Osteocyte (in vitro differentiated cells): ENCODE measurements at regions not wholly inside any gene's neighbourhood (a gene's known extent, or its start where the extent isn't known, plus 50 kb on each side); places are given as distances from the start of the nearest gene placed in this dataset.

Experiments used
- DNase-seq: peaks from one replicate; pipeline ENCODE4 v3.0.0; 2021; ENCODE audit warnings: mixed read lengths; ENCODE audit not compliant: unreplicated experiment; ENCODE audit errors: extremely low spot score
- H3K27ac Mint-ChIP-seq: one replicate; pipeline ENCODE4 v1.8.0; 2021; ENCODE audit warnings: mild to moderate bottlenecking, mixed read lengths; ENCODE audit not compliant: unreplicated experiment
- H3K27me3 Mint-ChIP-seq: one replicate; pipeline ENCODE4 v1.8.0; 2021; ENCODE audit warnings: mixed read lengths; ENCODE audit not compliant: unreplicated experiment
- H3K36me3 Mint-ChIP-seq: one replicate; pipeline ENCODE4 v1.8.0; 2021; ENCODE audit warnings: mixed read lengths; ENCODE audit not compliant: unreplicated experiment
- H3K4me1 Mint-ChIP-seq: one replicate; pipeline ENCODE4 v1.8.0; 2021; ENCODE audit warnings: mixed read lengths; ENCODE audit not compliant: unreplicated experiment
- H3K4me3 Mint-ChIP-seq: one replicate; pipeline ENCODE4 v1.8.0; 2021; ENCODE audit warnings: mild to moderate bottlenecking, moderate library complexity, mixed read lengths; ENCODE audit not compliant: unreplicated experiment
- H3K9me3 Mint-ChIP-seq: one replicate; pipeline ENCODE4 v1.8.0; 2021; ENCODE audit warnings: mixed read lengths; ENCODE audit not compliant: unreplicated experiment
- TF ChIP-seq, protein P1 (sequence below): fragments of 200-600 bp; sonication (generic); IDR thresholded peaks from 2 replicates; pipeline ENCODE4 v1.5.0; 2021; ENCODE audit warnings: antibody characterized with exemption, mild to moderate bottlenecking, moderate library complexity

DNA sequence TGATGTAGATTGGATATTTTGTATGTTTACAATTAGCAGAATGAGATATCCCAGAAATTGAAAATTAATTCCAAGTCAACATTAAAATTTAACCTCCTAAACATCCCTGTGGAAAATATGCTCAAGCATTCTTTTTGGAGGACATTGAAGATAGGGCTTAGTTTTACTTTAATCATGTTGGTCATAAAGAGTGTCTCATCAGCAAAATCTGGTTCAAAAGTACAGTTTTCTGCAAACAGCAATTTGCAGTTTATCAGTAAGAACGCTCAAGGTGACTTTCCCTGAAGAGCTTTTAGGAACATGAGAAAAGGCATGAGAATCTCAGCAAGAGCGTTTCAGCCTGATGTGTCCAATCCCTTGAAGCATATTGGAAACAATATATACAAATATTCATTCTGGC, 889.8 kb downstream of the CENPC start:
- Mint-ChIP-seq H3K36me3 (no peaks in the 10 kb centered on the region), H3K4me3 (no peak overlapping the region), H3K4me1 (peaks cover 25% of the 10 kb centered on the region), H3K27ac (peak overlapping the region; percentile 23), H3K27me3 (no peaks in the 10 kb centered on the region), H3K9me3 (peaks cover 5% of the 10 kb centered on the region)
- DNase-seq, result no peak
- TF ChIP-seq, protein P1, sequence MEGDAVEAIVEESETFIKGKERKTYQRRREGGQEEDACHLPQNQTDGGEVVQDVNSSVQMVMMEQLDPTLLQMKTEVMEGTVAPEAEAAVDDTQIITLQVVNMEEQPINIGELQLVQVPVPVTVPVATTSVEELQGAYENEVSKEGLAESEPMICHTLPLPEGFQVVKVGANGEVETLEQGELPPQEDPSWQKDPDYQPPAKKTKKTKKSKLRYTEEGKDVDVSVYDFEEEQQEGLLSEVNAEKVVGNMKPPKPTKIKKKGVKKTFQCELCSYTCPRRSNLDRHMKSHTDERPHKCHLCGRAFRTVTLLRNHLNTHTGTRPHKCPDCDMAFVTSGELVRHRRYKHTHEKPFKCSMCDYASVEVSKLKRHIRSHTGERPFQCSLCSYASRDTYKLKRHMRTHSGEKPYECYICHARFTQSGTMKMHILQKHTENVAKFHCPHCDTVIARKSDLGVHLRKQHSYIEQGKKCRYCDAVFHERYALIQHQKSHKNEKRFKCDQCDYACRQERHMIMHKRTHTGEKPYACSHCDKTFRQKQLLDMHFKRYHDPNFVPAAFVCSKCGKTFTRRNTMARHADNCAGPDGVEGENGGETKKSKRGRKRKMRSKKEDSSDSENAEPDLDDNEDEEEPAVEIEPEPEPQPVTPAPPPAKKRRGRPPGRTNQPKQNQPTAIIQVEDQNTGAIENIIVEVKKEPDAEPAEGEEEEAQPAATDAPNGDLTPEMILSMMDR, result no peak

- Mint-ChIP-seq H3K27me3 (no peaks in the 10 kb centered on the region), H3K9me3 (peaks cover 4% of the 10 kb centered on the region), H3K36me3 (peaks cover 4% of the 10 kb centered on the region), H3K4me3 (peak overlapping the region; percentile 14), H3K4me1 (peaks cover 36% of the 10 kb centered on the region), H3K27ac (peak overlapping the region; percentile 83)
- DNase-seq, result no peak
- TF ChIP-seq, protein P1, result no peak
Measured at GRCh38 chr4:66653937-66654336, 891.4 kb downstream of the CENPC start.

DNA sequence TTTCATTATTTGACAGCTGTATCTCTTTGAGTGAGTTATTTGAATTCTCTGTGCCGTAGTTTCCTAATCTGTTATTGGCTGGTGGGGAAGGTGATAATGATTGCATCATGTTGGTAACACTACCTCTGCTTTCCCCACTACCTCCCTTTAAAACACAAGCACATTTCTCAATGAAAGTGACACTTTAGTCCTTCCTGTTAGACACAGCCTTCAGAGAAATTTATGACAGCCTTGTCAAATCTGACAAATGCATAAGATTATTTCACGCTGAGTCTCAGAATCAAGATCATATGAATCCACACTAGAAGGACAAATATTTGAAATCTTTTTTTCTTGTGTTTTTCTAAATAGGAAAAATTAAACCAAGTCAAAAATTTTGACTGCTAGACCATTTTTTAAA, 896.1 kb downstream of the CENPC start:
- Mint-ChIP-seq H3K9me3 (peaks cover 3% of the 10 kb centered on the region), H3K4me3 (no peak overlapping the region), H3K27ac (peak overlapping the region; percentile 69), H3K36me3 (peaks cover 4% of the 10 kb centered on the region), H3K27me3 (no peaks in the 10 kb centered on the region), H3K4me1 (peaks cover 56% of the 10 kb centered on the region)
- no peak for DNase-seq
- TF ChIP-seq, protein P1, result no peak

- no peaks in the 10 kb centered on the region for H3K27me3 Mint-ChIP-seq
- no peak for DNase-seq
- peak overlapping the region; percentile 83 for H3K27ac Mint-ChIP-seq
- H3K9me3 Mint-ChIP-seq, result peaks cover 3% of the 10 kb centered on the region
- H3K4me1 Mint-ChIP-seq, result peaks cover 56% of the 10 kb centered on the region
- H3K4me3 Mint-ChIP-seq, result no peak overlapping the region
- peaks cover 4% of the 10 kb centered on the region for H3K36me3 Mint-ChIP-seq
- TF ChIP-seq, protein P1, result no peak
Measured at GRCh38 chr4:66647926-66648325, 897.4 kb downstream of the CENPC start.

DNA sequence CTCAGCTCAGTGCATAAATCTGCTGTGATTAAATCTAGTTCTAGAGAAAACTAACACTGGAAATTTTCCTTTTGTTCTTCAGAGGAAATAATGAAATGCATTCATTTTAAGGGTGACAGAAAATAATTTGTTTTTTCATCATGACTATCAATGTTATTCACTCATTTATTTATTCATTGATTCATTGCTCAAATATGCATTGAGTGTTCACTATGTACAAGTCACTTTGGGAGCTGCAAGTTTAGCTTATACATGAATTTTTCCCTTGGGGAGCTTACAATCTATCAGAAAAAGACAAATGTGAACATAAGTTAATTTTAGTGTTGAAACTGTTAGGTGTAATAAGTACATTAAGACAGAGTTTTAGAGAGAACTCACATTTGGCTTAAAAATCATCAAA, 897.8 kb downstream of the CENPC start:
- TF ChIP-seq, protein P1, result no peak
- DNase-seq, result no peak
- Mint-ChIP-seq H3K36me3 (peaks cover 4% of the 10 kb centered on the region), H3K4me3 (no peak overlapping the region), H3K9me3 (peaks cover 3% of the 10 kb centered on the region), H3K27ac (peak overlapping the region; percentile 83), H3K27me3 (no peaks in the 10 kb centered on the region), H3K4me1 (peaks cover 59% of the 10 kb centered on the region)
